CD4-positive, alpha-beta T cell treated with Interleukin-4 for 4 hours (primary cell): ENCODE measurements at regions not wholly inside any gene's neighbourhood (a gene's known extent, or its start where the extent isn't known, plus 50 kb on each side); places are given as distances from the start of the nearest gene placed in this dataset.

ENCODE experiments used
- DNase-seq: peaks from one replicate; pipeline ENCODE4 v3.0.0-alpha.2; 2020

DNA sequence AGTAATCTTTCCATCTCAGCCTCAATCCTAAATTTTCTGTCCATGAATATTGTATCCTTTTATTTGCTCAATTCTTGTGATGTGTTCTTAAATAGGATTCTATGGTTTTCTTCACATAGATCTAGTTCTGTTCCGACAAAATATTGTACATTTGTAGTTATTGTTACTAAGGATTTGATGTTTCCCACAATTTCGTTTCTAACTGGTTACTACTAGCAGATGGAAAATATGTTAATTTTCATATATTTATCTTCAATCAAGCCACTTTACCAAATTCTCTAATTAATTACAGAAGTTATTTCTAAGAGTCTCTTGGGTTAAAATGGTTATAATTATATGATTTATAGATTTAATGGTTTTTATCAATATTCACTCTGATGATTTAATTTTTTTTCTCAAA lies 60.3 kb downstream of the SEC61B start:
- no peak for DNase-seq

GRCh38 chr9:99285965-99286364 lies 63.9 kb downstream of the SEC61B start:
- no peak for DNase-seq

DNA sequence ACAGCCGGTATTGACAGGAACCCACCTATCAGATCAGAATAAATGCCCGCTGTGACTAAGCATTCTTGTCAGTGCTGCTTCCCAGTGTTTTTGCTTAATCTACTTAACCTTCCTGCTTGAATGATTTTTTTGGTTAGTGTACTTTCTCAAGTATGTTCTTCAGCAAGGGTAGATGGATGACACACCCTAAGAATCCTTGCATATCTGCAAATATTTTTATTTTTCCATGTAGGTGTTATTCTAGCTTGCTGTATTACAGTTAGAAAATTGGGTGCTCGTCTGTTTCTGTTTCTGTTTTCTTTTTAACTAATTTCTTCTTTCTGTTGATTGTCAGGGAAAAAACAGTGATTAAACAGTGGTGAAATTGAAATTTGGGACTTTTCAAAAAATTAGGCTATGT lies 64.5 kb downstream of the SEC61B start:
- no peak for DNase-seq

DNA sequence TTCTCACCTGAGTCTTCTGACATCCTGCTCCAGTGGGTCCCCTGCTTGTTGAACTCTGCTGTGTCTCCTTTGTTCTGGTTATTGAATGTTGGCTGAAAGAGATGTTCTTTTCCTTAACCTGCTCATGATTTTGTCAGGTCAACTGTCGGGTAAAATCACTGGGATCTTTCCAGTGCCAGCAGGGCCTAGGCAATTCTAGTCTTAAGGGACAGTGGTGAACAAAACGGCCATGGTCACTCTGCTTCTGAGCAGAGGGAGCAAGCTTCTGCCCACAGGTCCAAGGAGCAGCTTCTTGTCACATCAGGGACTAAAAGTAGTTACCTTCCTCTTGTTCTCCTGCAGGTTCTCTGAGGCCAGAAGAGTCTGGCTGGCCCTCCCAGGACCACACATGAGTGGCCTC lies 65.6 kb downstream of the SEC61B start:
- DNase-seq: no peak

DNA sequence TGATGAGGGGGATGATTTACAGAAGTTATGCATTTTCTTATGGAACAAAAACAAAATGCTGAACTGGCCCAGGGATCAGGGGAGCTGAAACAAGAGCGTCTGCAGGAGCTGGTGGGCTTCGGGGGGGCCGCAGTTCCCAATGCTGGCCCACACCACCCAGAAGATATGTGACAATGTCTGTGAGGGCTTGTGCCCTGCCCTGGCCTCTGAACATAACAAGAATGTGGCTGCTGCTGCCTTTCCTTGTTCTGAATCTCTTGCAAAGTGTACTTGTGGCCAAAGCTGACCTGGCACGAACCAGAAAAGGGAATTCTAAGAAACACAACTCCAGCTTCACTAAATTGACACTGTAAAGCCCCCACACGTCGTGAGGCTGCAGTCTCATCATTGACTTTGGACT lies 66.7 kb downstream of the SEC61B start:
- DNase-seq: no peak

DNA sequence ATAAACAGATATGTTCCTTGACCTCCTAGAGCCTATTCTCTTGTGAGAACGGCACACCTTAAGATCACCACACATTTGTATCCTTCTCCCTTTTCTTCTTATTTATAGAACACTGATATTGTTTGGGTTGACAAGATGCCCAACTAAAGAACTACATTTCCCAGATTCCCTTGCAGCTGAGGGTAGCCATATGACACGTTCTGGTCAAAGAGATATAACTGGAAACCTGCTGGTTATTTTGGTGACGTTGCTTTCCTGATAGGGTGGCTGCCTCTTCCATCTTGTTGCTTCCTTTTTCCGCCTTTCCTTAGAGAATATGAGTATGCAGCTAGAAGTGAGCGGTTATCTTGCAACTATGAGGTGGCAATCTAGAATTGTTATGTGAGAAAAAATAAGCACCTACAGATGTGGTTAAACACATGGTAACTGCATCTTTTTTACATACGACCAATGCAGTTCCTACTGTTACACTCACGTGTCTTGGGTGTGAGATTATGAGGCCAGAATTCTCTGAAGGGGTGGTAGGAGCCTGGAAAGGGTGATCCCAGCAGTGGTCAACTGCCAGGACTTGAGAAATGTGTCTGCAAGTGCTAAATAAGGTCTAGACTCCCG lies 72.9 kb downstream of the SEC61B start:
- no peak for DNase-seq

DNA sequence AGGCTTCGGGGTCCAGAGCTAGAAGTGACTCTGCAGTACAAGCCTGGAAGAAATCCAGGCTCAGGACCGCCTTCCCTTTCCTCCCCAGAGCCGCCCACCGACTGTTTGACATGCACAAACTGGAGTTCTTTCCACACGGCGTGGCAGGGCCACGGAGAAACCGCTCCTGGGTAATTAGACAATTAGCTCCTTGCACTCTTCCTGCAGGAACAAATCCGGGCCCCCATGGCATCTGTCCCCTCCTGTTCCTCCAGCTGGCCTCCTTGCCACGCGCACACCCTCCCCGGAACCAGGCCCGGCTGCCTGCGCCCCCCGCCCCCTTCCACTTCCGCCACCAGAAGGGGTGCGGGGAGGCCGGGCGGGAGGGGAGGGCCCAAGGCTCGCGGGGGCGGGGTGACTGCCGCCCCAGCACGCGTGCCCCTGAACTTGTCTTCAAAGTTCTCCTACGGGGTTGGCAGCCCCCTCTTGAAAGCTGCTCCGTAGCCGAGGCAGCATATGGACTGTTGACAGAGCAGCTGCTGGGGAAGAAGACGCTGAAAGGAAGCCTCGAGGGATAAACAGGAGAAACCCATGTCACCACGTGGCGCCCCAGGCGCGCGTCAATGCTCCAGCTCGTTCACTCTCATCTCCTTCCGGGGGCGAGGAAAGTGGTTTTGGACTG lies 74.3 kb downstream of the SEC61B start:
- peak; percentile 1 for DNase-seq

GRCh38 chr9:99298614-99299013 lies 76.5 kb downstream of the SEC61B start:
- no peak for DNase-seq

GRCh38 chr9:99299211-99300102 lies 77.4 kb downstream of the SEC61B start:
- no peak for DNase-seq

- no peak for DNase-seq
These were observed 78.0 kb downstream of the SEC61B start for GRCh38 chr9:99300103-99300439.

DNA sequence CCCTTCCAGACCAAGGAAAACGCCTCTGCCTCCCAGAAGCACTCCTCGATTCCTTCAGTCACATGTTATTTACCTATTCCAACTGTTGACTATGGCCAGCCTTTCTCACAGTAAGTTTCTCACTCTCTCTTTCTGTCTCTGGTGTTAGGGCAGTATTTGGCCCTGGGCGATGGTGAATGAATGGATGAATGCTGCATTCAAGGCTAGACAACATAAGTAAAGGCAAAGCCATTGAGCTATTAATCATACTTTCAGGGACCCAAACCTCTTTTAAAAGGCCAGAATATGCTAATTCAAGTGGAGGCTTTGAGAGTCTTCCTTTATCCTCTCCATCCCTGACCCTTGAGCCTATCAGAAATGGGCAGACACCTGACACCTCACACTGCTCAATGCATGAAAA lies 78.5 kb downstream of the SEC61B start:
- DNase-seq: no peak

DNA sequence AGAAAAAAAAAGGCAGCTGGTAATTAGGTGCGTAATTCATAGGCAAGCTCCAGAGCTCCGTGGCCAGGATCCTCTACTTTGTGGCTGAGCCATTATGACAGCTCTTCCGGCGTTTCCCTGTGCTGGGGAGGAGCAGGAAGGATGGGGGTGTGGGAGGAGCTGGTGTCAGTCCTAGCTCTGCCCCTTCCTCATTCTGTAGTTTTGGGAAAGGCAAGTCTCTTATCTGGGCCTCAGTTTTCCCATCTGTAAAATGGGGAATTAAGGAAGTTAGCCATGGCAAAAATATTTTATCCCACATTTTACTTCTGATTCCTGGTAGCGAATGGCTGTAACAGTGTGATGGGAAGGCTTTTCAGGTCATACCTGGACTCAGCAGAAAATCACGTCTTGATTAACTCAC lies 81.1 kb downstream of the SEC61B start:
- DNase-seq: no peak

GRCh38 chr9:99305124-99305523 lies 83.0 kb downstream of the SEC61B start:
- DNase-seq: no peak

- no peak for DNase-seq
These were observed 84.0 kb downstream of the SEC61B start for GRCh38 chr9:99305820-99306811.

- DNase-seq: no peak
These were observed 85.8 kb downstream of the SEC61B start for GRCh38 chr9:99307851-99308250.

- DNase-seq: no peak
These were observed 87.3 kb downstream of the SEC61B start for GRCh38 chr9:99309141-99309939.

GRCh38 chr9:99312736-99313135 lies 90.7 kb downstream of the SEC61B start:
- DNase-seq: no peak

GRCh38 chr9:99319048-99319447 lies 97.0 kb downstream of the SEC61B start:
- no peak for DNase-seq

- DNase-seq: no peak
These were observed 100.2 kb downstream of the SEC61B start for GRCh38 chr9:99322299-99322698.

GRCh38 chr9:99326112-99326916 lies 104.2 kb downstream of the SEC61B start:
- DNase-seq: no peak

DNA sequence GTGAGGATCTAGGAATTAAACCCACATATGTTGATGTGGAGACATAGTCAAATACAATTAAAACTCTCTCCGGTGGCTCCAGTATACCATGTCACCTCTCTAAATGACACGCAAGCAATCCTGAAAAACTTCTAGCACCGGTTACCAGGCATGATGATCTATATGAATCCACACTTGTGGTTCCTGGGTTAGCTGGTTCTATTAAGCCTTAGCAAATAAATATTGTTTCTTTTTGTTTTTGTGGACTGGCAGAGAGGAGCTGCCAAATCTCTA lies 104.8 kb downstream of the SEC61B start:
- no peak for DNase-seq
